Hippocampal formation (tissue), 2 donors: ENCODE measurements at regions not wholly inside any gene's neighbourhood (a gene's known extent, or its start where the extent isn't known, plus 50 kb on each side); places are given as distances from the start of the nearest gene placed in this dataset.
"Not testable (repeated sequence)": the region's sequence is repeated elsewhere in the genome, so short reads cannot be mapped to it uniquely, and the experiment has no call there.

ENCODE experiments used
- DNase-seq, 2 donors: peaks; one replicate each; lab custom pipeline; 2025; lab: John Stamatoyannopoulos, UW

- DNase-seq: no peak
Observed at GRCh38 chr4:31474221-31474620, 754.1 kb downstream of the PCDH7 start.

- no peak for DNase-seq
Observed at GRCh38 chr4:31482691-31483090, 762.5 kb downstream of the PCDH7 start.

DNA sequence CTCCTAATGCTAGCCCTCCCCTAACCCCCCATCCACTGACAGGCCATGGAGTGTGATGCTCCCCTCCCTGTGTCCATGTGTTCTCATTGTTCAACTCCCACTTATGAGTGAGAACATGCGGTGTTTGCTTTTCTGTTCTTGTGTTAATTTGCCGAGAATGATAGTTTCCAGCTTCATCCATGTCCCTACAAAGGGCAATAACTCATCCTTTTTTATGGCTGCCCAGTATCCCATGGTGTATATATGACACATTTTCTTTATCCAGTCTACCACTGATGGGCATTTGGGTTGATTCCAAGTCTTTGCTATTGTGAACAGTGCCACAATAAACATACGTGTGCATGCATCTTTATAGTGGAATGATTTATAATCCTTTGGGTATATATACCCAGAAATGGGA, 779.0 kb downstream of the PCDH7 start:
- DNase-seq: not testable (repeated sequence)

DNA sequence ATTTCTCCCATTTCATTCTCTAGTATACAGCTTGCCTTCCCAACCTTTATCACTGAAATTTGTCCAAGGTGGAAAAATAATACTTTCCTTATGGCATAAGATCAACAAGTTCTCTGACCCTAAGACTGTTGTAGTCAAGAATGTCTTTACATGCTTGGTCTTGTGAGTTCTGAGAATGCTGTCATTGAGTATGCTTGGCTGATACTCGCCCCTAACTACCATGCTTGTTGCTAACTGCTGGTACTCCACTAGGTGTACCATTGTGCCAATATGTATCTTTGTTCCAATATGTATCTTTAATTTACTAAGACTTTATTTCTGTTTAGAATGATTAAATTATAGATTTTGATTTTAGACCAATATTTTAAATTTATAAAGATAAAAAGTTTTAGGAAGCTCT, 796.4 kb downstream of the PCDH7 start:
- no peak for DNase-seq

DNA sequence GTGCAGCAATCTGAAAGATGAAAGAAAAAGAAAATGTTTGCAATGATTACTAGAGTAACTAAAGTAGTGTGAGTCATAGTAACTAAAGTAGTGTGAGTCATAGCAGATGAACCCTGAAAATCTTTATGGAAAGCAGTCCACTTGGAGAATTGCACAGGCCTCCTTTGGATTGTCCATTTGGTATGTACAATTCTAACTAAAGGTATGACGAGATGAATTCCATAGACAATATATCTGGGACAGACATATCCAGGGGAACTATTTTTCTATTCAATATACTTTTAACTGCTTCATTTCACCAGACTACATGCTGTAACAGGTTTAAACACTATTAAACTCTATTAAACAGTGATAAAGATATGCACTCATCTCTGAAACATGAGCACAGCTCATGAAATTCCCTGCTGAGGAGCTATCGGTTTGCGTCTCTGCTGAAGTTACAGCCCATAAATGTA, 798.7 kb downstream of the PCDH7 start:
- no peak for DNase-seq

- no peak for DNase-seq
Observed at GRCh38 chr4:31530555-31530954, 810.4 kb downstream of the PCDH7 start.

GRCh38 chr4:31538877-31539276, 818.7 kb downstream of the PCDH7 start:
- no peak for DNase-seq

- DNase-seq: no peak
Observed at GRCh38 chr4:31539284-31540069, 819.3 kb downstream of the PCDH7 start.

- no peak for DNase-seq
Observed at GRCh38 chr4:31545330-31545729, 825.2 kb downstream of the PCDH7 start.

GRCh38 chr4:31545755-31546154, 825.6 kb downstream of the PCDH7 start:
- DNase-seq: no peak

DNA sequence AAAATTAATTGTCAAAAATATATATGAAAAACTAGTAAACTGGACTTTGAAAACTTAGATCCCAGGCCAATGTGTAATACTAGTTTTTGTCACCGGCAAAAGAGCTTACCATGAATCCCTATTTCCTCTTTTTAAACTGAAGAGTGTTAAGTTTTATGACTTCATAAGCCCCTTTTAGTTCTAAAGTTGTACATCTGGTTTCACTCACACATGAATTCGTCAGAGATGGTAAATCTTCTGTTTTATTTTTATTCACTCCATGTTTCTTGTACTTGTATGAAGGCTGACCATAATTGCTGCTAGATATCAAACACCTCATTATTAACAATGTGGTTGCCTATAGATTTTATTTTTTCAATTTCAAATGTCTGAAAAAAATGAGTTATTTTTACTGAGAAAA, 827.9 kb downstream of the PCDH7 start:
- no peak for DNase-seq

DNA sequence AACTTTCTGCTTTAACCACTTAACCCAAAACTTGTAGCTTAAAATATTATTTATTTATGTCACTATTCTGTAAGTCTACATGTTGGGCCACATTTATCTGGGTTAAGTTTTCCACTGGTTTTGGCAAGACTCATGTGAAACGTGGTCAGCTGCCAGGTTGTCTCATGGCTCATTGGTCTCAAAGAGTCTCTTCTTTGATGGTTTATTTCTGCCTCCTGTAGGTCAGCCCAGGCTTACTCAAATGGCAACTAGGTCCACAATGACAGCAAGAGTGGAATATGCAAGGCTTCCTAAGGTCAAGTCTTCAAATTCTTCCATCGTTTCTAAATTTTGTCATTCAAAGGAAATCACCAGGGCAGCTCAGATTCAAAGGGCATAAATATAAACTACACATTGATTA, 828.7 kb downstream of the PCDH7 start:
- no peak for DNase-seq

GRCh38 chr4:31549256-31549655, 829.1 kb downstream of the PCDH7 start:
- DNase-seq: no peak

DNA sequence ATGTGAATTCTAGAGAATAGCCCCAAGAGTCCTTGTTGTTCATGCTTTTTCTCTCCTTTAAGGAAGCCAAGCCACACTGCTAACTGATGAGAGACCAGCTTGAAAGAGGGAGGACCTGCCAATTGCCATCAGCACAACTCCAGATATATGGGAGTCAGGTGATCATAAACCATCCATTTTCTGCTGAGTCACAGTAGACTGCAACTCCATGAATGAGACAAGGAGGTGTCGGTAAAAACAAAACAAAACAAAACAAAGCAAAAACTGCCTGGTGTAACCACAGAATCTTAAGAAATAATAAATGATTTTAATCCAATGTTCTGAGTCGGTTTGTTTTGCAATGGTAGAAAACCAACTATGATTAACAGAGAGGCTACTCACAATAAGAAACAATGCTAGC, 837.3 kb downstream of the PCDH7 start:
- DNase-seq: no peak

DNA sequence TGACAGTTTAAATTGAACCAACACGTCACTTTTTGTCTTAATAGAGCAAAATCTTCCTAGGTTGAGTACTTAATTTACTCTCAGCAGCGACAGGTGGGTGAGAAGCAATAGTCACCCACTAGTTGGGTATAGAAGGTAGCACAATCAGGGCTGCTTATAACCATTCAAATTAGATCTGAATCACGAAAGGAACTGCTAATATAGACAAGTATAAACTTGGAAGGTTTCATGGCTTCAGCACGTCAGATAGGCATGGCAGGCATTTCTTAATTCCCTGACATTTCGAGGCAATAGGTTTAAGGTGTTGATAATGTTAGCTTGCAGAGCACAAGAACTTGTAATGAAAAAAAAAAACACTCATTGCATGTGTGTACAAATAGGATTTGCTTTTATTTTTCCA, 853.4 kb downstream of the PCDH7 start:
- no peak for DNase-seq

DNA sequence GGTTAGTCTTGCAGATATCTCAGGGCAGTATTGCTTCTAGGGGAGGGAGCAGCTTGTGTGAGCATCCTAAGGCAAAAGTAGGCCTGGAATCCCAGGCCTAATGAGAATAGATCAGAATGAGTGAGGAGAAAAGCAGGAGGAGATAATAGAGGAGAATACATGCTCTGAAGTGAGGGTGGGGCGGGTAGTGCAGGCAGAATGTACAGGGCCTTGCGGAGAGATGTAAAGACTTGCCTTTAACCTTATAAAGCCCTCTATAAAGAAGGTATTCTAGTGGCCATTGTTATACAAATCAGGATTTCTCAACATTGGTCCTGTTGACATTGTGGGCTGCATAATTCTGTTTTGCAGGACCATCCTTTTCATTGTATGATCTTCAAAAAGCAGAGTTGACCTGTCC, 855.3 kb downstream of the PCDH7 start:
- no peak for DNase-seq

GRCh38 chr4:31580843-31581242, 860.7 kb downstream of the PCDH7 start:
- DNase-seq: no peak

DNA sequence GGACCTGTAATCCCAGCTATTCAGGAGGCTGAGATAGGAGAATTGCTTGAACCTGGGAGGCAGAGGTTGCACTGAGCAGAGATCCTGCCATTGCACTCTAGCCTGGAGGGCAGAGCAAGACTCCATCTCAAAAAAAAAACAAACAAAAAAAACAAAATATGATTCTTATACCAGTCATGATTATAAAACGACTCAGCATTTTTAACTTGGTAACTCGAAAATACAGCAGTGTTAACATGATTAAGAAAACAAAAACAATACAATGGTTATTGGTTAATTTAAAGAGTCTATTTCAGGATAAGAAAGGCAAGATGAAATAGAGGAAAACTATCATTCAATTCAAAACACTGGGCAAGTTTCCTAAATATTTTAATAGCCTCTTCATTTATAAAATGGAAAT, 865.3 kb downstream of the PCDH7 start:
- DNase-seq: no peak

GRCh38 chr4:31592293-31592692, 872.1 kb downstream of the PCDH7 start:
- DNase-seq: no peak

- no peak for DNase-seq
Observed at GRCh38 chr4:31595496-31595895, 875.3 kb downstream of the PCDH7 start.

DNA sequence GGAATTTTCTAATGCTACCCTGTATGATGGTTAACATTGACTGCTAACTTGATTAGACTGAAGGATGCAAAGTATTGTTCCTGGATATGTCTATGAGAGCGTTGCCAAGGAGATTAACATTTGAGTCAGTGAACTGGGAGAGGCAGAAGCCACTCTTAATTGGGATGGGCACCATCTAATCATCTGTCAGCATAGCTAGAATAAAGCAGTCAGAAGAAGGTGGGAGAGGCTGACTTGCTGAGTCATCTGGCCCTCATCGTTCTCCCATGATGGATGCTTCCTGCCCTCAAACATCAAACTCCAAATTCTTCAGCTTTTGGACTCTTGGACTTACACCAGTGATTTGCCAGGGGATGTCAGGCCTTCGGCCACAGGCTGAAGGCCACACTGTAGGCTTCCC, 878.5 kb downstream of the PCDH7 start:
- no peak for DNase-seq

GRCh38 chr4:31601793-31602192, 881.6 kb downstream of the PCDH7 start:
- no peak for DNase-seq

DNA sequence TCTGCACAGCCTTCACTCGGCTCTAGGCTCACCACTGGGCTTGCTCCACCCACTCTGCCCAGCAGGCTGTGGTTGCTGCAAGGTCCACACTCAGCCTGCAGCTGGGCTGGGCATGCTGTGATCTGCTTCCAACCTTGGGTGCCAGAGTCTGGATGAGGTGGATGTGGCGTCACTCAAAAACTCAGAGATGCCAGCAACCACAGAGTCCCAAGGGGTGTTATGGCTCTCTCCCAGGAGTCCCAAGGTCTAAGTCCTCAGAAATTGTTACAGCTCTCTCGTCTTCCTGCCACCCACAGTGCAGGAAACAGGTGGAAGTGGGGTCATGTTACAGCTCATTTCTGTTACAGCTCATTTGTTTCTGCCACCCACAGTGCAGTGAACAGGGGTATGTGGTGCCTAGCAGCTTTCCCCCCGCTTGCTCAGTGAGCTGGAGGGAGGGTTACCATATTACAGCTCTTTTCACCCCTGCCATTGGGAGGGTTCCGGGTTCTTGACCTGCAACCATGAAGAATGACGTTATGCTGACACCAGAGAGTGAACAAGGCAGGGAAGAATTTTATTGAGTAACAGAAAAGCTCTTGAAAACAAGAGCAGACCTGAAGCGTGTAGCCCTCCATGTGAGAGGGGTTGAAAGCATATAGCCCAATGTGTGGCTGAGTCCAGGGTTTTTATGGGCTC, 893.9 kb downstream of the PCDH7 start:
- no peak for DNase-seq

- no peak for DNase-seq
Observed at GRCh38 chr4:31617667-31618066, 897.5 kb downstream of the PCDH7 start.
